Skeletal muscle satellite cell (primary cell): ENCODE measurements at regions not wholly inside any gene's neighbourhood (a gene's known extent, or its start where the extent isn't known, plus 50 kb on each side); places are given as distances from the start of the nearest gene placed in this dataset.

Experiments used
- H3K27me3 ChIP-seq: 2 replicates; pipeline ENCODE4 v1.7.0; 2013; ENCODE audit warnings: low read length; ENCODE audit not compliant: control insufficient read depth, insufficient read depth
- H3K36me3 ChIP-seq: 2 replicates; pipeline ENCODE4 v1.7.0; 2013; ENCODE audit warnings: mild to moderate bottlenecking, control low read depth, low read length; ENCODE audit not compliant: insufficient read depth
- H3K4me1 ChIP-seq: 2 replicates; pipeline ENCODE4 v1.7.0; 2013; ENCODE audit warnings: low read length; ENCODE audit not compliant: control insufficient read depth, insufficient read depth
- H3K4me2 ChIP-seq: 2 replicates; pipeline ENCODE4 v1.7.0; 2013; ENCODE audit warnings: mild to moderate bottlenecking, low read length
- H3K4me3 ChIP-seq: 2 replicates; pipeline ENCODE4 v1.7.0; 2013; ENCODE audit warnings: low read length
- H3K9ac ChIP-seq: 2 replicates; pipeline ENCODE4 v1.7.0; 2013; ENCODE audit warnings: mild to moderate bottlenecking, low read depth, low read length, moderate library complexity
- H3K9me3 ChIP-seq: replicated peaks from 2 replicates; pipeline ENCODE4 v1.7.0; 2013; ENCODE audit warnings: mild to moderate bottlenecking, control low read depth, low read length

- H3K4me3 ChIP-seq: no peak overlapping the region
- no peaks in the 10 kb centered on the region for H3K27me3 ChIP-seq
- no peak overlapping the region for H3K9ac ChIP-seq
- H3K4me1 ChIP-seq: no peaks in the 10 kb centered on the region
- no peaks in the 10 kb centered on the region for H3K36me3 ChIP-seq
- H3K4me2 ChIP-seq: no peak overlapping the region
- no peaks in the 10 kb centered on the region for H3K9me3 ChIP-seq
Observed at GRCh38 chr14:94681300-94682060, 69.3 kb downstream of the SERPINA3 start.

GRCh38 chr14:94680862-94681288 is 68.7 kb downstream of the SERPINA3 start:
- Histone ChIP-seq H3K36me3 (no peaks in the 10 kb centered on the region), H3K9me3 (no peaks in the 10 kb centered on the region), H3K4me1 (no peaks in the 10 kb centered on the region), H3K4me2 (no peak overlapping the region), H3K9ac (no peak overlapping the region), H3K27me3 (no peaks in the 10 kb centered on the region), H3K4me3 (no peak overlapping the region)

- no peak overlapping the region for H3K4me2 ChIP-seq
- H3K27me3 ChIP-seq: no peaks in the 10 kb centered on the region
- no peaks in the 10 kb centered on the region for H3K4me1 ChIP-seq
- no peak overlapping the region for H3K9ac ChIP-seq
- H3K9me3 ChIP-seq: no peaks in the 10 kb centered on the region
- no peak overlapping the region for H3K4me3 ChIP-seq
- no peaks in the 10 kb centered on the region for H3K36me3 ChIP-seq
Observed at GRCh38 chr14:94679937-94680861, 68.0 kb downstream of the SERPINA3 start.

GRCh38 chr14:94679106-94679810 is 67.1 kb downstream of the SERPINA3 start:
- H3K4me1 ChIP-seq: peaks cover 7% of the 10 kb centered on the region
- no peaks in the 10 kb centered on the region for H3K36me3 ChIP-seq
- no peaks in the 10 kb centered on the region for H3K27me3 ChIP-seq
- H3K4me3 ChIP-seq: no peak overlapping the region
- H3K9ac ChIP-seq: no peak overlapping the region
- no peaks in the 10 kb centered on the region for H3K9me3 ChIP-seq
- no peak overlapping the region for H3K4me2 ChIP-seq

- Histone ChIP-seq H3K36me3 (no peaks in the 10 kb centered on the region), H3K27me3 (no peaks in the 10 kb centered on the region), H3K4me3 (no peak overlapping the region), H3K9me3 (no peaks in the 10 kb centered on the region), H3K4me1 (peaks cover 18% of the 10 kb centered on the region), H3K4me2 (no peak overlapping the region), H3K9ac (no peak overlapping the region)
Observed at GRCh38 chr14:94677747-94678146, 65.6 kb downstream of the SERPINA3 start.

GRCh38 chr14:94677213-94677612 is 65.0 kb downstream of the SERPINA3 start:
- H3K4me2 ChIP-seq: no peak overlapping the region
- peaks cover 18% of the 10 kb centered on the region for H3K4me1 ChIP-seq
- H3K36me3 ChIP-seq: no peaks in the 10 kb centered on the region
- H3K9ac ChIP-seq: no peak overlapping the region
- no peaks in the 10 kb centered on the region for H3K27me3 ChIP-seq
- H3K9me3 ChIP-seq: no peaks in the 10 kb centered on the region
- no peak overlapping the region for H3K4me3 ChIP-seq

- Histone ChIP-seq H3K27me3 (no peaks in the 10 kb centered on the region), H3K9me3 (no peaks in the 10 kb centered on the region), H3K4me1 (peaks cover 18% of the 10 kb centered on the region), H3K4me2 (no peak overlapping the region), H3K4me3 (no peak overlapping the region), H3K9ac (no peak overlapping the region), H3K36me3 (no peaks in the 10 kb centered on the region)
Observed at GRCh38 chr14:94676495-94677185, 64.4 kb downstream of the SERPINA3 start.

GRCh38 chr14:94675036-94675435 is 62.8 kb downstream of the SERPINA3 start:
- H3K9ac ChIP-seq: no peak overlapping the region
- H3K27me3 ChIP-seq: no peaks in the 10 kb centered on the region
- H3K4me3 ChIP-seq: no peak overlapping the region
- H3K36me3 ChIP-seq: no peaks in the 10 kb centered on the region
- peaks cover 18% of the 10 kb centered on the region for H3K4me1 ChIP-seq
- H3K9me3 ChIP-seq: no peaks in the 10 kb centered on the region
- no peak overlapping the region for H3K4me2 ChIP-seq

GRCh38 chr14:94673781-94674231 is 61.6 kb downstream of the SERPINA3 start:
- Histone ChIP-seq H3K27me3 (no peaks in the 10 kb centered on the region), H3K4me2 (peak overlapping the region; percentile 31), H3K36me3 (no peaks in the 10 kb centered on the region), H3K9me3 (no peaks in the 10 kb centered on the region), H3K4me1 (peaks cover 18% of the 10 kb centered on the region), H3K4me3 (no peak overlapping the region), H3K9ac (no peak overlapping the region)
